GM23338 (cell line): ENCODE measurements at regions not wholly inside any gene's neighbourhood (a gene's known extent, or its start where the extent isn't known, plus 50 kb on each side); places are given as distances from the start of the nearest gene placed in this dataset.

Experiments
- ATAC-seq: fragments of 200-7000 bp; cut with Tn5 transposase; 3 replicates; pipeline ENCODE4 v1.9.1; 2020
- DNase-seq: peaks from one replicate; pipeline ENCODE4 v3.0.0-alpha.2; 2015; ENCODE audit warnings: low spot score
- H2AFZ ChIP-seq: fragments of 200-600 bp; sonication (generic); 2 replicates; pipeline ENCODE4 v1.8.0; 2016; ENCODE audit warnings: antibody characterized with exemption, mild to moderate bottlenecking, moderate library complexity
- H3F3A ChIP-seq: fragments of 200-600 bp; sonication (generic); replicated peaks from 2 replicates; pipeline ENCODE4 v1.8.0; 2017; ENCODE audit warnings: antibody characterized with exemption, mixed run types, low read depth
- H3K27ac ChIP-seq: fragments of 200-600 bp; sonication (generic); 2 replicates; pipeline ENCODE4 v1.6.1; 2016; ENCODE audit warnings: low read depth
- H3K27me3 ChIP-seq: fragments of 200-600 bp; sonication (generic); 2 replicates; pipeline ENCODE4 v1.8.0; 2016; ENCODE audit warnings: mild to moderate bottlenecking, mixed run types, moderate library complexity; ENCODE audit not compliant: insufficient read depth
- H3K36me3 ChIP-seq: fragments of 200-600 bp; sonication (generic); 2 replicates; pipeline ENCODE4 v1.8.0; 2016; ENCODE audit warnings: mild to moderate bottlenecking; ENCODE audit not compliant: insufficient read depth
- H3K4me1 ChIP-seq: fragments of 200-600 bp; sonication (generic); 2 replicates; pipeline ENCODE4 v1.8.0; 2016; ENCODE audit warnings: mild to moderate bottlenecking, moderate library complexity; ENCODE audit not compliant: insufficient read depth
- H3K4me2 ChIP-seq: fragments of 200-600 bp; sonication (generic); 2 replicates; pipeline ENCODE4 v1.7.1; 2017; ENCODE audit warnings: mixed run types
- H3K4me3 ChIP-seq: fragments of 200-600 bp; sonication (generic); 2 replicates; pipeline ENCODE4 v1.6.1; 2016; ENCODE audit warnings: mixed run types
- H3K79me2 ChIP-seq: fragments of 200-600 bp; sonication (generic); replicated peaks from 2 replicates; pipeline ENCODE4 v1.8.0; 2017; ENCODE audit warnings: mild to moderate bottlenecking; ENCODE audit not compliant: insufficient read depth
- H3K9me2 ChIP-seq: fragments of 200-600 bp; sonication (generic); 2 replicates; pipeline ENCODE4 v1.8.0; 2017; ENCODE audit not compliant: insufficient read depth
- H4K20me1 ChIP-seq: fragments of 200-600 bp; sonication (generic); replicated peaks from 2 replicates; pipeline ENCODE4 v1.8.0; 2017; ENCODE audit warnings: mild to moderate bottlenecking; ENCODE audit not compliant: insufficient read depth
- H3K27ac Mint-ChIP-seq: 2 replicates; pipeline ENCODE4 v1.8.0; 2020; ENCODE audit warnings: inconsistent platforms, mild to moderate bottlenecking, moderate library complexity, mixed read lengths
- H3K27me3 Mint-ChIP-seq: 3 replicates; pipeline ENCODE4 v1.8.0; 2022; ENCODE audit warnings: low read depth, mild to moderate bottlenecking, moderate library complexity, mixed read lengths, inconsistent platforms; ENCODE audit not compliant: insufficient read depth, poor library complexity
- H3K36me3 Mint-ChIP-seq: 3 replicates; pipeline ENCODE4 v1.8.0; 2021; ENCODE audit warnings: low read depth, mild to moderate bottlenecking, inconsistent platforms, moderate library complexity, mixed read lengths
- H3K4me1 Mint-ChIP-seq: 3 replicates; pipeline ENCODE4 v1.8.0; 2020; ENCODE audit warnings: mild to moderate bottlenecking, inconsistent platforms, mixed read lengths
- H3K4me3 Mint-ChIP-seq: 3 replicates; pipeline ENCODE4 v1.8.0; 2021; ENCODE audit warnings: moderate library complexity, mild to moderate bottlenecking, inconsistent platforms, mixed read lengths
- H3K9me3 Mint-ChIP-seq: 3 replicates; pipeline ENCODE4 v1.8.0; 2020; ENCODE audit warnings: moderate library complexity, mild to moderate bottlenecking, inconsistent platforms, mixed read lengths
- CREB1 ChIP-seq: fragments of 250-450 bp; sonication (Bioruptor Pico); IDR thresholded peaks from 2 replicates; pipeline ENCODE4 v1.5.0; 2020; ENCODE audit warnings: low read depth, mild to moderate bottlenecking, moderate library complexity
- EZH2 ChIP-seq: fragments of 200-600 bp; sonication (generic); IDR thresholded peaks from one replicate; pipeline ENCODE4 v1.8.0; 2017; ENCODE audit warnings: antibody characterized with exemption, mild to moderate bottlenecking, low read depth; ENCODE audit not compliant: unreplicated experiment
- JUNB ChIP-seq: IDR thresholded peaks from one replicate; pipeline ENCODE4 v1.6.1; 2016; ENCODE audit warnings: antibody characterized with exemption; ENCODE audit not compliant: unreplicated experiment
- POLR2AphosphoS5 ChIP-seq: IDR thresholded peaks from 2 replicates; pipeline ENCODE4 v1.6.1; 2016; ENCODE audit warnings: antibody characterized with exemption, low read depth
- ZNF114 ChIP-seq: fragments of 250-450 bp; sonication (Bioruptor Pico); IDR thresholded peaks from 2 replicates; pipeline ENCODE4 v1.5.0; 2020; ENCODE audit warnings: mild to moderate bottlenecking, moderate library complexity
- ZNF331 ChIP-seq: fragments of 250-450 bp; sonication (Bioruptor Pico); IDR thresholded peaks from 2 replicates; pipeline ENCODE4 v1.5.0; 2020; ENCODE audit warnings: low read depth, mild to moderate bottlenecking, moderate library complexity
- TF ChIP-seq, protein P1 (sequence below): fragments of 250-450 bp; sonication (Bioruptor Pico); IDR thresholded peaks from 2 replicates; pipeline ENCODE4 v1.5.0; 2020; ENCODE audit warnings: mild to moderate bottlenecking, moderate library complexity
- TF ChIP-seq, protein P2 (sequence below): IDR thresholded peaks from 2 replicates; pipeline ENCODE4 v1.6.1; 2016; ENCODE audit warnings: antibody characterized with exemption
- TF ChIP-seq, protein P3 (sequence below): IDR thresholded peaks from one replicate; pipeline ENCODE4 v1.6.1; 2018; ENCODE audit warnings: antibody characterized with exemption; ENCODE audit not compliant: unreplicated experiment

DNA sequence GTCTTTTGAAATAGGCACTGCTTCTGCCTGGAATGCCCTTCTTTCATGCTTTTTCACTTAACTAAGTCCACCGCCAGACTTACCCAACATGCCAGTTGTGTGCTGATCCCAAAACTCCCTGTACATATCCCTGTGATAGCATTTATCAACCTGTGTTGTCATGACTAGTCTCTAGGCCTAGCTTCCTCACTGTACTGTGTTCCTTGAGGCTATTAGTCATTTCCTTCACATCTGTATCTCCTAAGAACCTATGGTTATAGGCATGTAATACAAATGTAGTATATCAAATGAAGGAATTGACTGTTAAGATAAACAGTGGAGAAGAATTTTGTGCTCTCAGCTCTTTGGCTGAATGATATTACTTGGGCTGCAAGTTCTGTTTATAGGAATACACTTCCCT is 184.3 kb downstream of the CYRIA start:
- no peak overlapping the region for H3K4me3 ChIP-seq

DNA sequence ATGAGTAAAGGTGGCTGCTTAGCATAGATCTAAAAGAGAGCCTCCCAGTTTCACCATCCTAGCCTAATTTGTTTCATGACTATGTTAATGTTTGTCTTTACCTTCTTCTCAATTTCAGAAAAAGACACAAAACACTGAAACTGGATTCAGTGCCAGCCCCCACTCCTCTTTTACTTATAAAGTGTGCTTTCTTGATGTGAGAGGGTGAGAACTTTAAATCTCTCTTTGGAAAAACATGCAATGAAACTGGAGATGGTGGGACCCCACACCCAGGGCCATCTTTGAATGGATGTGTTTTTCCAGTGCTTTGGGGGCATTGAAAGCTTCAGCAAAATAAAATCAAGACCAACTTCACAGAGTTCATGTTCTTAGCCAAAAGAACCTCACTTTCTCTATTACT is 185.9 kb downstream of the CYRIA start:
- Histone ChIP-seq H3K27me3 (no peaks in the 10 kb centered on the region), H3K4me3 (no peak overlapping the region), H3K4me1 (no peaks in the 10 kb centered on the region), H3K9me2 (peaks cover 8% of the 10 kb centered on the region), H3K4me2 (no peak overlapping the region), H3K79me2 (no peaks in the 10 kb centered on the region), H3F3A (no peaks in the 10 kb centered on the region), H3K27ac (no peak overlapping the region), H3K36me3 (no peaks in the 10 kb centered on the region), H4K20me1 (no peaks in the 10 kb centered on the region), H2AFZ (no peak overlapping the region)
- H3K36me3 Mint-ChIP-seq: no peaks in the 10 kb centered on the region
- no peak for DNase-seq
- no peak overlapping the region for H3K27ac Mint-ChIP-seq
- no peak overlapping the region for H3K4me3 Mint-ChIP-seq
- peaks cover 3% of the 10 kb centered on the region; the same call in 1 of the 3 replicates for H3K9me3 Mint-ChIP-seq
- H3K4me1 Mint-ChIP-seq: no peaks in the 10 kb centered on the region
- ATAC-seq: no peak
- TF ChIP-seq EZH2 (no peak), JUNB (no peak), POLR2AphosphoS5 (no peak), CREB1 (CRISPR knock-in tag) (no peak)
- TF ChIP-seq, protein P1, sequence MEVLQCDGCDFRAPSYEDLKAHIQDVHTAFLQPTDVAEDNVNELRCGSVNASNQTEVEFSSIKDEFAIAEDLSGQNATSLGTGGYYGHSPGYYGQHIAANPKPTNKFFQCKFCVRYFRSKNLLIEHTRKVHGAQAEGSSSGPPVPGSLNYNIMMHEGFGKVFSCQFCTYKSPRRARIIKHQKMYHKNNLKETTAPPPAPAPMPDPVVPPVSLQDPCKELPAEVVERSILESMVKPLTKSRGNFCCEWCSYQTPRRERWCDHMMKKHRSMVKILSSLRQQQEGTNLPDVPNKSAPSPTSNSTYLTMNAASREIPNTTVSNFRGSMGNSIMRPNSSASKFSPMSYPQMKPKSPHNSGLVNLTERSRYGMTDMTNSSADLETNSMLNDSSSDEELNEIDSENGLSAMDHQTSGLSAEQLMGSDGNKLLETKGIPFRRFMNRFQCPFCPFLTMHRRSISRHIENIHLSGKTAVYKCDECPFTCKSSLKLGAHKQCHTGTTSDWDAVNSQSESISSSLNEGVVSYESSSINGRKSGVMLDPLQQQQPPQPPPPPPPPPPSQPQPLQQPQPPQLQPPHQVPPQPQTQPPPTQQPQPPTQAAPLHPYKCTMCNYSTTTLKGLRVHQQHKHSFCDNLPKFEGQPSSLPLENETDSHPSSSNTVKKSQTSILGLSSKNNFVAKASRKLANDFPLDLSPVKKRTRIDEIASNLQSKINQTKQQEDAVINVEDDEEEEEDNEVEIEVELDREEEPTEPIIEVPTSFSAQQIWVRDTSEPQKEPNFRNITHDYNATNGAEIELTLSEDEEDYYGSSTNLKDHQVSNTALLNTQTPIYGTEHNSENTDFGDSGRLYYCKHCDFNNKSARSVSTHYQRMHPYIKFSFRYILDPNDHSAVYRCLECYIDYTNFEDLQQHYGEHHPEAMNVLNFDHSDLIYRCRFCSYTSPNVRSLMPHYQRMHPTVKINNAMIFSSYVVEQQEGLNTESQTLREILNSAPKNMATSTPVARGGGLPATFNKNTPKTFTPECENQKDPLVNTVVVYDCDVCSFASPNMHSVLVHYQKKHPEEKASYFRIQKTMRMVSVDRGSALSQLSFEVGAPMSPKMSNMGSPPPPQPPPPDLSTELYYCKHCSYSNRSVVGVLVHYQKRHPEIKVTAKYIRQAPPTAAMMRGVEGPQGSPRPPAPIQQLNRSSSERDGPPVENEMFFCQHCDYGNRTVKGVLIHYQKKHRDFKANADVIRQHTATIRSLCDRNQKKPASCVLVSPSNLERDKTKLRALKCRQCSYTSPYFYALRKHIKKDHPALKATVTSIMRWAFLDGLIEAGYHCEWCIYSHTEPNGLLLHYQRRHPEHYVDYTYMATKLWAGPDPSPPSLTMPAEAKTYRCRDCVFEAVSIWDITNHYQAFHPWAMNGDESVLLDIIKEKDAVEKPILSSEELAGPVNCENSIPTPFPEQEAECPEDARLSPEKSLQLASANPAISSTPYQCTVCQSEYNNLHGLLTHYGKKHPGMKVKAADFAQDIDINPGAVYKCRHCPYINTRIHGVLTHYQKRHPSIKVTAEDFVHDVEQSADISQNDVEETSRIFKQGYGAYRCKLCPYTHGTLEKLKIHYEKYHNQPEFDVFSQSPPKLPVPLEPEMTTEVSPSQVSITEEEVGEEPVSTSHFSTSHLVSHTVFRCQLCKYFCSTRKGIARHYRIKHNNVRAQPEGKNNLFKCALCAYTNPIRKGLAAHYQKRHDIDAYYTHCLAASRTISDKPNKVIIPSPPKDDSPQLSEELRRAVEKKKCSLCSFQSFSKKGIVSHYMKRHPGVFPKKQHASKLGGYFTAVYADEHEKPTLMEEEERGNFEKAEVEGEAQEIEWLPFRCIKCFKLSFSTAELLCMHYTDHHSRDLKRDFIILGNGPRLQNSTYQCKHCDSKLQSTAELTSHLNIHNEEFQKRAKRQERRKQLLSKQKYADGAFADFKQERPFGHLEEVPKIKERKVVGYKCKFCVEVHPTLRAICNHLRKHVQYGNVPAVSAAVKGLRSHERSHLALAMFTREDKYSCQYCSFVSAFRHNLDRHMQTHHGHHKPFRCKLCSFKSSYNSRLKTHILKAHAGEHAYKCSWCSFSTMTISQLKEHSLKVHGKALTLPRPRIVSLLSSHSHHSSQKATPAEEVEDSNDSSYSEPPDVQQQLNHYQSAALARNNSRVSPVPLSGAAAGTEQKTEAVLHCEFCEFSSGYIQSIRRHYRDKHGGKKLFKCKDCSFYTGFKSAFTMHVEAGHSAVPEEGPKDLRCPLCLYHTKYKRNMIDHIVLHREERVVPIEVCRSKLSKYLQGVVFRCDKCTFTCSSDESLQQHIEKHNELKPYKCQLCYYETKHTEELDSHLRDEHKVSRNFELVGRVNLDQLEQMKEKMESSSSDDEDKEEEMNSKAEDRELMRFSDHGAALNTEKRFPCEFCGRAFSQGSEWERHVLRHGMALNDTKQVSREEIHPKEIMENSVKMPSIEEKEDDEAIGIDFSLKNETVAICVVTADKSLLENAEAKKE: no peak
- H3K27me3 Mint-ChIP-seq: no peaks in the 10 kb centered on the region

More for the DNA sequence above, 184.3 kb downstream of the CYRIA start:
- TF ChIP-seq, protein P2, sequence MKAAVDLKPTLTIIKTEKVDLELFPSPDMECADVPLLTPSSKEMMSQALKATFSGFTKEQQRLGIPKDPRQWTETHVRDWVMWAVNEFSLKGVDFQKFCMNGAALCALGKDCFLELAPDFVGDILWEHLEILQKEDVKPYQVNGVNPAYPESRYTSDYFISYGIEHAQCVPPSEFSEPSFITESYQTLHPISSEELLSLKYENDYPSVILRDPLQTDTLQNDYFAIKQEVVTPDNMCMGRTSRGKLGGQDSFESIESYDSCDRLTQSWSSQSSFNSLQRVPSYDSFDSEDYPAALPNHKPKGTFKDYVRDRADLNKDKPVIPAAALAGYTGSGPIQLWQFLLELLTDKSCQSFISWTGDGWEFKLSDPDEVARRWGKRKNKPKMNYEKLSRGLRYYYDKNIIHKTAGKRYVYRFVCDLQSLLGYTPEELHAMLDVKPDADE: no peak
- no peak for TF ChIP-seq ZNF331 (CRISPR knock-in tag)
- TF ChIP-seq ZNF114 (CRISPR knock-in tag): no peak
- TF ChIP-seq JUNB: no peak
- TF ChIP-seq, protein P3, sequence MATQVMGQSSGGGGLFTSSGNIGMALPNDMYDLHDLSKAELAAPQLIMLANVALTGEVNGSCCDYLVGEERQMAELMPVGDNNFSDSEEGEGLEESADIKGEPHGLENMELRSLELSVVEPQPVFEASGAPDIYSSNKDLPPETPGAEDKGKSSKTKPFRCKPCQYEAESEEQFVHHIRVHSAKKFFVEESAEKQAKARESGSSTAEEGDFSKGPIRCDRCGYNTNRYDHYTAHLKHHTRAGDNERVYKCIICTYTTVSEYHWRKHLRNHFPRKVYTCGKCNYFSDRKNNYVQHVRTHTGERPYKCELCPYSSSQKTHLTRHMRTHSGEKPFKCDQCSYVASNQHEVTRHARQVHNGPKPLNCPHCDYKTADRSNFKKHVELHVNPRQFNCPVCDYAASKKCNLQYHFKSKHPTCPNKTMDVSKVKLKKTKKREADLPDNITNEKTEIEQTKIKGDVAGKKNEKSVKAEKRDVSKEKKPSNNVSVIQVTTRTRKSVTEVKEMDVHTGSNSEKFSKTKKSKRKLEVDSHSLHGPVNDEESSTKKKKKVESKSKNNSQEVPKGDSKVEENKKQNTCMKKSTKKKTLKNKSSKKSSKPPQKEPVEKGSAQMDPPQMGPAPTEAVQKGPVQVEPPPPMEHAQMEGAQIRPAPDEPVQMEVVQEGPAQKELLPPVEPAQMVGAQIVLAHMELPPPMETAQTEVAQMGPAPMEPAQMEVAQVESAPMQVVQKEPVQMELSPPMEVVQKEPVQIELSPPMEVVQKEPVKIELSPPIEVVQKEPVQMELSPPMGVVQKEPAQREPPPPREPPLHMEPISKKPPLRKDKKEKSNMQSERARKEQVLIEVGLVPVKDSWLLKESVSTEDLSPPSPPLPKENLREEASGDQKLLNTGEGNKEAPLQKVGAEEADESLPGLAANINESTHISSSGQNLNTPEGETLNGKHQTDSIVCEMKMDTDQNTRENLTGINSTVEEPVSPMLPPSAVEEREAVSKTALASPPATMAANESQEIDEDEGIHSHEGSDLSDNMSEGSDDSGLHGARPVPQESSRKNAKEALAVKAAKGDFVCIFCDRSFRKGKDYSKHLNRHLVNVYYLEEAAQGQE: no peak
- Histone ChIP-seq H4K20me1 (no peaks in the 10 kb centered on the region), H3K27ac (no peak overlapping the region), H3K27me3 (no peaks in the 10 kb centered on the region), H3K36me3 (no peaks in the 10 kb centered on the region), H3K79me2 (no peaks in the 10 kb centered on the region), H3F3A (no peaks in the 10 kb centered on the region), H2AFZ (no peak overlapping the region), H3K9me2 (peaks cover 8% of the 10 kb centered on the region), H3K4me1 (no peaks in the 10 kb centered on the region), H3K4me2 (no peak overlapping the region)
- Mint-ChIP-seq H3K4me3 (no peak overlapping the region), H3K9me3 (peaks cover 5% of the 10 kb centered on the region; the same call in 1 of the 3 replicates), H3K36me3 (no peaks in the 10 kb centered on the region), H3K4me1 (no peaks in the 10 kb centered on the region), H3K27ac (no peak overlapping the region), H3K27me3 (no peaks in the 10 kb centered on the region)
- DNase-seq (no peak), ATAC-seq (no peak)
